GM23338 (cell line): ENCODE measurements at regions not wholly inside any gene's neighbourhood (a gene's known extent, or its start where the extent isn't known, plus 50 kb on each side); places are given as distances from the start of the nearest gene placed in this dataset.

Experiments
- ATAC-seq: fragments of 200-7000 bp; cut with Tn5 transposase; 3 replicates; pipeline ENCODE4 v1.9.1; 2020
- DNase-seq: peaks from one replicate; pipeline ENCODE4 v3.0.0-alpha.2; 2015; ENCODE audit warnings: low spot score
- H2AFZ ChIP-seq: fragments of 200-600 bp; sonication (generic); 2 replicates; pipeline ENCODE4 v1.8.0; 2016; ENCODE audit warnings: antibody characterized with exemption, mild to moderate bottlenecking, moderate library complexity
- H3F3A ChIP-seq: fragments of 200-600 bp; sonication (generic); replicated peaks from 2 replicates; pipeline ENCODE4 v1.8.0; 2017; ENCODE audit warnings: antibody characterized with exemption, mixed run types, low read depth
- H3K27ac ChIP-seq: fragments of 200-600 bp; sonication (generic); 2 replicates; pipeline ENCODE4 v1.6.1; 2016; ENCODE audit warnings: low read depth
- H3K27me3 ChIP-seq: fragments of 200-600 bp; sonication (generic); 2 replicates; pipeline ENCODE4 v1.8.0; 2016; ENCODE audit warnings: mild to moderate bottlenecking, mixed run types, moderate library complexity; ENCODE audit not compliant: insufficient read depth
- H3K36me3 ChIP-seq: fragments of 200-600 bp; sonication (generic); 2 replicates; pipeline ENCODE4 v1.8.0; 2016; ENCODE audit warnings: mild to moderate bottlenecking; ENCODE audit not compliant: insufficient read depth
- H3K4me1 ChIP-seq: fragments of 200-600 bp; sonication (generic); 2 replicates; pipeline ENCODE4 v1.8.0; 2016; ENCODE audit warnings: mild to moderate bottlenecking, moderate library complexity; ENCODE audit not compliant: insufficient read depth
- H3K4me2 ChIP-seq: fragments of 200-600 bp; sonication (generic); 2 replicates; pipeline ENCODE4 v1.7.1; 2017; ENCODE audit warnings: mixed run types
- H3K4me3 ChIP-seq: fragments of 200-600 bp; sonication (generic); 2 replicates; pipeline ENCODE4 v1.6.1; 2016; ENCODE audit warnings: mixed run types
- H3K79me2 ChIP-seq: fragments of 200-600 bp; sonication (generic); replicated peaks from 2 replicates; pipeline ENCODE4 v1.8.0; 2017; ENCODE audit warnings: mild to moderate bottlenecking; ENCODE audit not compliant: insufficient read depth
- H3K9me2 ChIP-seq: fragments of 200-600 bp; sonication (generic); 2 replicates; pipeline ENCODE4 v1.8.0; 2017; ENCODE audit not compliant: insufficient read depth
- H4K20me1 ChIP-seq: fragments of 200-600 bp; sonication (generic); replicated peaks from 2 replicates; pipeline ENCODE4 v1.8.0; 2017; ENCODE audit warnings: mild to moderate bottlenecking; ENCODE audit not compliant: insufficient read depth
- H3K27ac Mint-ChIP-seq: 2 replicates; pipeline ENCODE4 v1.8.0; 2020; ENCODE audit warnings: inconsistent platforms, mild to moderate bottlenecking, moderate library complexity, mixed read lengths
- H3K27me3 Mint-ChIP-seq: 3 replicates; pipeline ENCODE4 v1.8.0; 2022; ENCODE audit warnings: low read depth, mild to moderate bottlenecking, moderate library complexity, mixed read lengths, inconsistent platforms; ENCODE audit not compliant: insufficient read depth, poor library complexity
- H3K36me3 Mint-ChIP-seq: 3 replicates; pipeline ENCODE4 v1.8.0; 2021; ENCODE audit warnings: low read depth, mild to moderate bottlenecking, inconsistent platforms, moderate library complexity, mixed read lengths
- H3K4me1 Mint-ChIP-seq: 3 replicates; pipeline ENCODE4 v1.8.0; 2020; ENCODE audit warnings: mild to moderate bottlenecking, inconsistent platforms, mixed read lengths
- H3K4me3 Mint-ChIP-seq: 3 replicates; pipeline ENCODE4 v1.8.0; 2021; ENCODE audit warnings: moderate library complexity, mild to moderate bottlenecking, inconsistent platforms, mixed read lengths
- H3K9me3 Mint-ChIP-seq: 3 replicates; pipeline ENCODE4 v1.8.0; 2020; ENCODE audit warnings: moderate library complexity, mild to moderate bottlenecking, inconsistent platforms, mixed read lengths
- CREB1 ChIP-seq: fragments of 250-450 bp; sonication (Bioruptor Pico); IDR thresholded peaks from 2 replicates; pipeline ENCODE4 v1.5.0; 2020; ENCODE audit warnings: low read depth, mild to moderate bottlenecking, moderate library complexity
- EZH2 ChIP-seq: fragments of 200-600 bp; sonication (generic); IDR thresholded peaks from one replicate; pipeline ENCODE4 v1.8.0; 2017; ENCODE audit warnings: antibody characterized with exemption, mild to moderate bottlenecking, low read depth; ENCODE audit not compliant: unreplicated experiment
- JUNB ChIP-seq: IDR thresholded peaks from one replicate; pipeline ENCODE4 v1.6.1; 2016; ENCODE audit warnings: antibody characterized with exemption; ENCODE audit not compliant: unreplicated experiment
- POLR2AphosphoS5 ChIP-seq: IDR thresholded peaks from 2 replicates; pipeline ENCODE4 v1.6.1; 2016; ENCODE audit warnings: antibody characterized with exemption, low read depth
- STAT1 ChIP-seq: IDR thresholded peaks from one replicate; pipeline ENCODE4 v1.6.1; 2016; ENCODE audit warnings: antibody characterized with exemption; ENCODE audit not compliant: unreplicated experiment
- ZNF331 ChIP-seq: fragments of 250-450 bp; sonication (Bioruptor Pico); IDR thresholded peaks from 2 replicates; pipeline ENCODE4 v1.5.0; 2020; ENCODE audit warnings: low read depth, mild to moderate bottlenecking, moderate library complexity
- TF ChIP-seq, protein P1 (sequence below): IDR thresholded peaks from one replicate; pipeline ENCODE4 v1.6.1; 2018; ENCODE audit warnings: antibody characterized with exemption; ENCODE audit not compliant: unreplicated experiment
- TF ChIP-seq, protein P2 (sequence below): fragments of 250-450 bp; sonication (Bioruptor Pico); IDR thresholded peaks from 2 replicates; pipeline ENCODE4 v1.5.0; 2020; ENCODE audit warnings: mild to moderate bottlenecking, moderate library complexity
- TF ChIP-seq, protein P3 (sequence below), 2 experiments: fragments of 200-600 bp in 1 of 2; sonication (generic) in 1 of 2; conservative IDR thresholded peaks; 2 replicates each; pipeline versions ENCODE4 v1.5.1 to v1.6.1; 2016 to 2017; ENCODE audit warnings: antibody characterized with exemption in 2 of 2, low read depth in 2 of 2, mild to moderate bottlenecking in 2 of 2, moderate library complexity in 1 of 2

DNA sequence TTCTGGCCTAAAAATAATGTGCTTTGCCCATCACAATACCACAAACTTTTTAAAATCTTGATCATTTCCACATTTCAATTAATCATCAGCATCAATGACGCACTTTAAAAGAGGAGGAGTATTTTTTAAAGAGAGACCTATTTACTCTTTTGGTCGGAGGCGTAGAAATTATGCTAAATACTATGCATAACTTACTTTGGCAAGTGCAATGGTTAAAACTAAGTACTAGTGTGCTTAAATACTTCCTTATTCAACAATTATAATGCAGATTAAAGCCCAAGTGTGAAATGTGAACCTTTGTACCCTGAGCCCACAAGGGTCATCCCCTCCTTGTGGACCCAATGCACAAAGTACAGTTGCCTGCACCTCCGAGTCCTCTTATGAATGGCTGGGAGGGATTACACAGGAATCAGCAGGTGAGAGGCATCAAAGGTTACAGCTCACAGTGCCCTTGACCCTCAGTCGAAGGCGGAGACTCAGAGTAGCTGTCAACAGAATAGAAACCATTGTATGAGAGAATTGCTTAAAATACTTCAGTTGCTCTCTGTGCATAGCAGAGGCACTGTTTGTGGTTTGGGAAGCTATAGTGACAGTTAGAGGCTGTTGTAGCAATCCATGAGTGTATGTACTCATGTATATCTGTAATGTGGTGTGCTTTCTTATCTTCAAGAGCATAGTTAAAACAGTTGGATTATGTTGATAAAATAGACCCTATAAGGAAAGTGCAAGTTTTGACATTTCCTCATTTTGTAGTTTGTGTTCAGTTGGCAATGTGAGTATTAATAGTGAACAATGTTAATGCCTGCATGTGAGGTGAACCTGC lies 151.7 kb upstream of the ITGA4 start:
- 0 out of 2 replicates have a peak overlapping the region, but pooled peaks have one; percentile 30 for H3K4me2 ChIP-seq
- ATAC-seq (peak; percentile 74), DNase-seq (peak; percentile 25)
- no peaks in the 10 kb centered on the region for H3F3A ChIP-seq
- Mint-ChIP-seq H3K4me1 (peaks cover 9% of the 10 kb centered on the region), H3K27ac (no peak overlapping the region), H3K4me3 (no peak overlapping the region), H3K27me3 (no peaks in the 10 kb centered on the region), H3K36me3 (no peaks in the 10 kb centered on the region), H3K9me3 (no peaks in the 10 kb centered on the region)
- peaks cover 20% of the 10 kb centered on the region for H3K4me1 ChIP-seq
- H3K27me3 ChIP-seq = no peaks in the 10 kb centered on the region
- H4K20me1 ChIP-seq = no peaks in the 10 kb centered on the region
- no peak overlapping the region for H3K4me3 ChIP-seq
- no peak overlapping the region for H2AFZ ChIP-seq
- no peaks in the 10 kb centered on the region for H3K79me2 ChIP-seq
- no peaks in the 10 kb centered on the region for H3K36me3 ChIP-seq
- H3K27ac ChIP-seq = no peak overlapping the region
- TF ChIP-seq, protein P1, sequence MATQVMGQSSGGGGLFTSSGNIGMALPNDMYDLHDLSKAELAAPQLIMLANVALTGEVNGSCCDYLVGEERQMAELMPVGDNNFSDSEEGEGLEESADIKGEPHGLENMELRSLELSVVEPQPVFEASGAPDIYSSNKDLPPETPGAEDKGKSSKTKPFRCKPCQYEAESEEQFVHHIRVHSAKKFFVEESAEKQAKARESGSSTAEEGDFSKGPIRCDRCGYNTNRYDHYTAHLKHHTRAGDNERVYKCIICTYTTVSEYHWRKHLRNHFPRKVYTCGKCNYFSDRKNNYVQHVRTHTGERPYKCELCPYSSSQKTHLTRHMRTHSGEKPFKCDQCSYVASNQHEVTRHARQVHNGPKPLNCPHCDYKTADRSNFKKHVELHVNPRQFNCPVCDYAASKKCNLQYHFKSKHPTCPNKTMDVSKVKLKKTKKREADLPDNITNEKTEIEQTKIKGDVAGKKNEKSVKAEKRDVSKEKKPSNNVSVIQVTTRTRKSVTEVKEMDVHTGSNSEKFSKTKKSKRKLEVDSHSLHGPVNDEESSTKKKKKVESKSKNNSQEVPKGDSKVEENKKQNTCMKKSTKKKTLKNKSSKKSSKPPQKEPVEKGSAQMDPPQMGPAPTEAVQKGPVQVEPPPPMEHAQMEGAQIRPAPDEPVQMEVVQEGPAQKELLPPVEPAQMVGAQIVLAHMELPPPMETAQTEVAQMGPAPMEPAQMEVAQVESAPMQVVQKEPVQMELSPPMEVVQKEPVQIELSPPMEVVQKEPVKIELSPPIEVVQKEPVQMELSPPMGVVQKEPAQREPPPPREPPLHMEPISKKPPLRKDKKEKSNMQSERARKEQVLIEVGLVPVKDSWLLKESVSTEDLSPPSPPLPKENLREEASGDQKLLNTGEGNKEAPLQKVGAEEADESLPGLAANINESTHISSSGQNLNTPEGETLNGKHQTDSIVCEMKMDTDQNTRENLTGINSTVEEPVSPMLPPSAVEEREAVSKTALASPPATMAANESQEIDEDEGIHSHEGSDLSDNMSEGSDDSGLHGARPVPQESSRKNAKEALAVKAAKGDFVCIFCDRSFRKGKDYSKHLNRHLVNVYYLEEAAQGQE = no peak
- TF ChIP-seq EZH2 = no peak
- TF ChIP-seq, protein P2, sequence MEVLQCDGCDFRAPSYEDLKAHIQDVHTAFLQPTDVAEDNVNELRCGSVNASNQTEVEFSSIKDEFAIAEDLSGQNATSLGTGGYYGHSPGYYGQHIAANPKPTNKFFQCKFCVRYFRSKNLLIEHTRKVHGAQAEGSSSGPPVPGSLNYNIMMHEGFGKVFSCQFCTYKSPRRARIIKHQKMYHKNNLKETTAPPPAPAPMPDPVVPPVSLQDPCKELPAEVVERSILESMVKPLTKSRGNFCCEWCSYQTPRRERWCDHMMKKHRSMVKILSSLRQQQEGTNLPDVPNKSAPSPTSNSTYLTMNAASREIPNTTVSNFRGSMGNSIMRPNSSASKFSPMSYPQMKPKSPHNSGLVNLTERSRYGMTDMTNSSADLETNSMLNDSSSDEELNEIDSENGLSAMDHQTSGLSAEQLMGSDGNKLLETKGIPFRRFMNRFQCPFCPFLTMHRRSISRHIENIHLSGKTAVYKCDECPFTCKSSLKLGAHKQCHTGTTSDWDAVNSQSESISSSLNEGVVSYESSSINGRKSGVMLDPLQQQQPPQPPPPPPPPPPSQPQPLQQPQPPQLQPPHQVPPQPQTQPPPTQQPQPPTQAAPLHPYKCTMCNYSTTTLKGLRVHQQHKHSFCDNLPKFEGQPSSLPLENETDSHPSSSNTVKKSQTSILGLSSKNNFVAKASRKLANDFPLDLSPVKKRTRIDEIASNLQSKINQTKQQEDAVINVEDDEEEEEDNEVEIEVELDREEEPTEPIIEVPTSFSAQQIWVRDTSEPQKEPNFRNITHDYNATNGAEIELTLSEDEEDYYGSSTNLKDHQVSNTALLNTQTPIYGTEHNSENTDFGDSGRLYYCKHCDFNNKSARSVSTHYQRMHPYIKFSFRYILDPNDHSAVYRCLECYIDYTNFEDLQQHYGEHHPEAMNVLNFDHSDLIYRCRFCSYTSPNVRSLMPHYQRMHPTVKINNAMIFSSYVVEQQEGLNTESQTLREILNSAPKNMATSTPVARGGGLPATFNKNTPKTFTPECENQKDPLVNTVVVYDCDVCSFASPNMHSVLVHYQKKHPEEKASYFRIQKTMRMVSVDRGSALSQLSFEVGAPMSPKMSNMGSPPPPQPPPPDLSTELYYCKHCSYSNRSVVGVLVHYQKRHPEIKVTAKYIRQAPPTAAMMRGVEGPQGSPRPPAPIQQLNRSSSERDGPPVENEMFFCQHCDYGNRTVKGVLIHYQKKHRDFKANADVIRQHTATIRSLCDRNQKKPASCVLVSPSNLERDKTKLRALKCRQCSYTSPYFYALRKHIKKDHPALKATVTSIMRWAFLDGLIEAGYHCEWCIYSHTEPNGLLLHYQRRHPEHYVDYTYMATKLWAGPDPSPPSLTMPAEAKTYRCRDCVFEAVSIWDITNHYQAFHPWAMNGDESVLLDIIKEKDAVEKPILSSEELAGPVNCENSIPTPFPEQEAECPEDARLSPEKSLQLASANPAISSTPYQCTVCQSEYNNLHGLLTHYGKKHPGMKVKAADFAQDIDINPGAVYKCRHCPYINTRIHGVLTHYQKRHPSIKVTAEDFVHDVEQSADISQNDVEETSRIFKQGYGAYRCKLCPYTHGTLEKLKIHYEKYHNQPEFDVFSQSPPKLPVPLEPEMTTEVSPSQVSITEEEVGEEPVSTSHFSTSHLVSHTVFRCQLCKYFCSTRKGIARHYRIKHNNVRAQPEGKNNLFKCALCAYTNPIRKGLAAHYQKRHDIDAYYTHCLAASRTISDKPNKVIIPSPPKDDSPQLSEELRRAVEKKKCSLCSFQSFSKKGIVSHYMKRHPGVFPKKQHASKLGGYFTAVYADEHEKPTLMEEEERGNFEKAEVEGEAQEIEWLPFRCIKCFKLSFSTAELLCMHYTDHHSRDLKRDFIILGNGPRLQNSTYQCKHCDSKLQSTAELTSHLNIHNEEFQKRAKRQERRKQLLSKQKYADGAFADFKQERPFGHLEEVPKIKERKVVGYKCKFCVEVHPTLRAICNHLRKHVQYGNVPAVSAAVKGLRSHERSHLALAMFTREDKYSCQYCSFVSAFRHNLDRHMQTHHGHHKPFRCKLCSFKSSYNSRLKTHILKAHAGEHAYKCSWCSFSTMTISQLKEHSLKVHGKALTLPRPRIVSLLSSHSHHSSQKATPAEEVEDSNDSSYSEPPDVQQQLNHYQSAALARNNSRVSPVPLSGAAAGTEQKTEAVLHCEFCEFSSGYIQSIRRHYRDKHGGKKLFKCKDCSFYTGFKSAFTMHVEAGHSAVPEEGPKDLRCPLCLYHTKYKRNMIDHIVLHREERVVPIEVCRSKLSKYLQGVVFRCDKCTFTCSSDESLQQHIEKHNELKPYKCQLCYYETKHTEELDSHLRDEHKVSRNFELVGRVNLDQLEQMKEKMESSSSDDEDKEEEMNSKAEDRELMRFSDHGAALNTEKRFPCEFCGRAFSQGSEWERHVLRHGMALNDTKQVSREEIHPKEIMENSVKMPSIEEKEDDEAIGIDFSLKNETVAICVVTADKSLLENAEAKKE (CRISPR knock-in tag) = no peak
- TF ChIP-seq ZNF331 (CRISPR knock-in tag) = no peak
- TF ChIP-seq, protein P3, sequence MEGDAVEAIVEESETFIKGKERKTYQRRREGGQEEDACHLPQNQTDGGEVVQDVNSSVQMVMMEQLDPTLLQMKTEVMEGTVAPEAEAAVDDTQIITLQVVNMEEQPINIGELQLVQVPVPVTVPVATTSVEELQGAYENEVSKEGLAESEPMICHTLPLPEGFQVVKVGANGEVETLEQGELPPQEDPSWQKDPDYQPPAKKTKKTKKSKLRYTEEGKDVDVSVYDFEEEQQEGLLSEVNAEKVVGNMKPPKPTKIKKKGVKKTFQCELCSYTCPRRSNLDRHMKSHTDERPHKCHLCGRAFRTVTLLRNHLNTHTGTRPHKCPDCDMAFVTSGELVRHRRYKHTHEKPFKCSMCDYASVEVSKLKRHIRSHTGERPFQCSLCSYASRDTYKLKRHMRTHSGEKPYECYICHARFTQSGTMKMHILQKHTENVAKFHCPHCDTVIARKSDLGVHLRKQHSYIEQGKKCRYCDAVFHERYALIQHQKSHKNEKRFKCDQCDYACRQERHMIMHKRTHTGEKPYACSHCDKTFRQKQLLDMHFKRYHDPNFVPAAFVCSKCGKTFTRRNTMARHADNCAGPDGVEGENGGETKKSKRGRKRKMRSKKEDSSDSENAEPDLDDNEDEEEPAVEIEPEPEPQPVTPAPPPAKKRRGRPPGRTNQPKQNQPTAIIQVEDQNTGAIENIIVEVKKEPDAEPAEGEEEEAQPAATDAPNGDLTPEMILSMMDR (conservative IDR thresholded peaks at IDR 0.05; ENCODE audit: low read depth in 2 of 2) = no peak
- no peak for TF ChIP-seq JUNB
- TF ChIP-seq POLR2AphosphoS5 = no peak
- no peak for TF ChIP-seq CREB1 (CRISPR knock-in tag)
- TF ChIP-seq STAT1 = no peak
- no peaks in the 10 kb centered on the region for H3K9me2 ChIP-seq
